ENCODE measurements at regions not wholly inside any gene's neighbourhood (a gene's known extent, or its start where the extent isn't known, plus 50 kb on each side); places are given as distances from the start of the nearest gene placed in this dataset.

- 87% methylated on average over 3 of the region's 3 CpGs for WGBS (ENCODE audit: missing lambda C conversion rate)
- FAIRE-seq (no peak), ATAC-seq (no peak), DNase-seq (ENCODE audit: low read depth in 1 of 2, low spot score in 1 of 2) (no peak)
- Histone ChIP-seq H3K4me2 (no peak overlapping the region), H3K9me3 (peaks cover 20% of the 10 kb centered on the region), H3K27ac (no peak overlapping the region), H3K4me3 (no peak overlapping the region), H3K4me1 (no peaks in the 10 kb centered on the region)
- ChIA-PET CTCF (interaction anchor here (0.6 to 1.7 kb wide), 2 partner anchors 15 to 127 kb away, joined by 3 to 4 read pairs; no protein-coding TSS in a partner anchor), POLR2A (no interaction called here)
- TF ChIP-seq MAZ (IDR thresholded peaks at IDR 0.05; ENCODE audit: borderline replicate concordance, low read depth, low read length) (no peak), MYC (IDR thresholded peaks at IDR 0.05; ENCODE audit: borderline replicate concordance, low read length) (no peak), ESRRA (IDR thresholded peaks at IDR 0.05; ENCODE audit: borderline replicate concordance, low read length) (no peak), BHLHE40 (IDR thresholded peaks at IDR 0.05; ENCODE audit: low read depth, low read length) (no peak), RAD21 (conservative IDR thresholded peaks at IDR 0.05 in 1 of 2, IDR thresholded peaks at IDR 0.05 in 1 of 2) (no peak)
Observed at GRCh38 chr2:226088366-226088674, 688.8 kb downstream of the NYAP2 start.

GRCh38 chr2:226087505-226088365 is 688.2 kb downstream of the NYAP2 start:
- Histone ChIP-seq H3K9me3 (peaks cover 14% of the 10 kb centered on the region), H3K4me1 (no peaks in the 10 kb centered on the region), H3K4me2 (no peak overlapping the region), H3K27ac (no peak overlapping the region), H3K4me3 (no peak overlapping the region)
- DNase-seq (ENCODE audit: low read depth in 1 of 2, low spot score in 1 of 2) (no peak), FAIRE-seq (no peak), ATAC-seq (no peak)
- ChIA-PET CTCF (interaction anchor here (1.7 kb wide), 1 partner anchor 16 kb away, joined by 4 read pairs; no protein-coding TSS in a partner anchor), POLR2A (no interaction called here)
- 91% methylated on average over 5 of the region's 5 CpGs for WGBS (ENCODE audit: missing lambda C conversion rate)
- TF ChIP-seq SMC3 (IDR thresholded peaks at IDR 0.05) (no peak), JUNB (IDR thresholded peaks at IDR 0.05) (no peak), HEYL (CRISPR knock-in tag; IDR thresholded peaks at IDR 0.05) (no peak), POLR2A (IDR thresholded peaks at IDR 0.05; ENCODE audit: low read length) (no peak)

GRCh38 chr2:226087051-226087450 is 687.5 kb downstream of the NYAP2 start:
- ChIA-PET CTCF (interaction anchor here (1.7 kb wide), 1 partner anchor 16 kb away, joined by 4 read pairs; no protein-coding TSS in a partner anchor), POLR2A (no interaction called here)
- FAIRE-seq (no peak), ATAC-seq (no peak), DNase-seq (ENCODE audit: low read depth in 1 of 2, low spot score in 1 of 2) (no peak)
- TF ChIP-seq ZSCAN20 (CRISPR knock-in tag; IDR thresholded peaks at IDR 0.05), result no peak
- no peak for TF ChIP-seq EP300 (IDR thresholded peaks at IDR 0.05)
- TF ChIP-seq HEYL (CRISPR knock-in tag; IDR thresholded peaks at IDR 0.05), result no peak
- no peak for TF ChIP-seq HES2 (IDR thresholded peaks at IDR 0.05)
- TF ChIP-seq CBX8 (IDR thresholded peaks at IDR 0.05), result no peak
- no peak for TF ChIP-seq RFX5 (IDR thresholded peaks at IDR 0.05)
- no peak for TF ChIP-seq HOXB13 (CRISPR knock-in tag; IDR thresholded peaks at IDR 0.05; ENCODE audit: low read depth)
- TF ChIP-seq FOSB (CRISPR knock-in tag; IDR thresholded peaks at IDR 0.05), result no peak
- TF ChIP-seq REST (IDR thresholded peaks at IDR 0.05), result no peak
- no peak for TF ChIP-seq CEBPB (IDR thresholded peaks at IDR 0.05)
- TF ChIP-seq ZNF302 (CRISPR knock-in tag; IDR thresholded peaks at IDR 0.05), result no peak
- TF ChIP-seq EHF (CRISPR knock-in tag; IDR thresholded peaks at IDR 0.05), result no peak
- TF ChIP-seq ESRRA (IDR thresholded peaks at IDR 0.05; ENCODE audit: borderline replicate concordance, low read length), result no peak
- H3K4me1 ChIP-seq, result no peaks in the 10 kb centered on the region
- H3K4me2 ChIP-seq, result no peak overlapping the region
- H3K27ac ChIP-seq, result no peak overlapping the region
- peaks cover 10% of the 10 kb centered on the region for H3K9me3 ChIP-seq
- WGBS (ENCODE audit: missing lambda C conversion rate), result 98% methylated on average over 3 of the region's 3 CpGs
- no peak overlapping the region for H3K4me3 ChIP-seq

Data from A549 (cell line).